ENCODE measurements at regions not wholly inside any gene's neighbourhood (a gene's known extent, or its start where the extent isn't known, plus 50 kb on each side); places are given as distances from the start of the nearest gene placed in this dataset.

DNA sequence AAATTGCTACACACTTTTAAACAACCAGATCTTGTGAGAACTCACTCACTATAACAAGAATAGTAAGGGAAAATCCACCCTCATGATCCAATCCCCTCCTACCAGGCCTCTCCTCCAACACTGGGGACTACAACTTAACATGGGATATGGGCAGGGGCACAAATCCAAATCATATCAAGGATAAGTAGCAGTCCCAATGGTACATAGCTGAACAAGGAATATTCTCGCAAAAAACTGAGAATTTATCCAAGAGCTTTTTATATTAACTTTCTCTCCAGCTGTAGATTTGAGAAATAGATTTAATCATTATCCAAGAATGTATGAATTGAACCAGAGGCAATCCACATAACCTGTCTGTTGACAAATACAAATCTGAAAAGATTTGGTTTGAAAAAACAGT, 185.2 kb downstream of the TMTC3 start:
- no peaks in the 10 kb centered on the region for H3F3A ChIP-seq (ENCODE audit: low read depth)
- no peak overlapping the region for H3K9ac ChIP-seq (ENCODE audit: low read depth, low read length, poor library complexity, severe bottlenecking)
- no peak overlapping the region for H2AFZ ChIP-seq (ENCODE audit: low read length)
- no peak overlapping the region for H3K4me2 ChIP-seq (ENCODE audit: low read depth, low read length, poor library complexity, severe bottlenecking)
- no peaks in the 10 kb centered on the region for H3K27me3 ChIP-seq (ENCODE audit: insufficient read depth, low read length, poor library complexity, severe bottlenecking)
- no peaks in the 10 kb centered on the region for H3K9me2 ChIP-seq (replicated peaks; ENCODE audit: low read depth, low read length)
- H3K4me3 ChIP-seq (ENCODE audit: low read length, poor library complexity, severe bottlenecking): no peak overlapping the region
- no peaks in the 10 kb centered on the region for H3K79me2 ChIP-seq (ENCODE audit: insufficient read depth, low read length)
- no peaks in the 10 kb centered on the region for H3K9me3 ChIP-seq (ENCODE audit: insufficient read depth, low read depth, low read length)
- TF ChIP-seq, protein P1, sequence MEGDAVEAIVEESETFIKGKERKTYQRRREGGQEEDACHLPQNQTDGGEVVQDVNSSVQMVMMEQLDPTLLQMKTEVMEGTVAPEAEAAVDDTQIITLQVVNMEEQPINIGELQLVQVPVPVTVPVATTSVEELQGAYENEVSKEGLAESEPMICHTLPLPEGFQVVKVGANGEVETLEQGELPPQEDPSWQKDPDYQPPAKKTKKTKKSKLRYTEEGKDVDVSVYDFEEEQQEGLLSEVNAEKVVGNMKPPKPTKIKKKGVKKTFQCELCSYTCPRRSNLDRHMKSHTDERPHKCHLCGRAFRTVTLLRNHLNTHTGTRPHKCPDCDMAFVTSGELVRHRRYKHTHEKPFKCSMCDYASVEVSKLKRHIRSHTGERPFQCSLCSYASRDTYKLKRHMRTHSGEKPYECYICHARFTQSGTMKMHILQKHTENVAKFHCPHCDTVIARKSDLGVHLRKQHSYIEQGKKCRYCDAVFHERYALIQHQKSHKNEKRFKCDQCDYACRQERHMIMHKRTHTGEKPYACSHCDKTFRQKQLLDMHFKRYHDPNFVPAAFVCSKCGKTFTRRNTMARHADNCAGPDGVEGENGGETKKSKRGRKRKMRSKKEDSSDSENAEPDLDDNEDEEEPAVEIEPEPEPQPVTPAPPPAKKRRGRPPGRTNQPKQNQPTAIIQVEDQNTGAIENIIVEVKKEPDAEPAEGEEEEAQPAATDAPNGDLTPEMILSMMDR (conservative IDR thresholded peaks at IDR 0.05; ENCODE audit: low read length): no peak
- TF ChIP-seq EZH2phosphoT487 (IDR thresholded peaks at IDR 0.05; ENCODE audit: borderline replicate concordance): no peak
- H3K4me1 ChIP-seq (ENCODE audit: insufficient read depth, low read length, poor library complexity, severe bottlenecking): no peaks in the 10 kb centered on the region
- no peaks in the 10 kb centered on the region for H4K20me1 ChIP-seq (ENCODE audit: insufficient read depth, low read length, poor library complexity, severe bottlenecking)
- H3K36me3 ChIP-seq (ENCODE audit: insufficient read depth, low read length): no peaks in the 10 kb centered on the region

DNA sequence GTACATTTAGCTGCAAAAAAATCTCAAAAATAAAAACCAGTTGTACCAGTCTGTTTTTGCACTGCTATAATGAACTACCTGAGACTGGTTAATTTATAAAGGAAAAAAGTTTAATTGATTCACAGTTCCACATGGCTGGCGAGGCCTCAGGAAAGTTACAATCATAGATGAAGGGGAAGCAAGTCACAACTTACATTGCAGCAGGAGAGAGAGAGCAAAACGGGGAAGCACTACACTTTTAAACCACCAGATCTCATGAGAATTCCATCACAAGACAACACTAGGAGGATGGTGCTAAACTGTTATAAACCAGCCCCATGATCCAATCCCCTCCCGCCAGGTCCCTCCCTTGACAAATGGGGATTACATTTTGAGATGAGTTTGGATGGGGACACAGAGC, 186.0 kb downstream of the TMTC3 start:
- Histone ChIP-seq H3K27me3 (ENCODE audit: insufficient read depth, low read length, poor library complexity, severe bottlenecking) (no peaks in the 10 kb centered on the region), H3K9ac (ENCODE audit: low read depth, low read length, poor library complexity, severe bottlenecking) (no peak overlapping the region), H3K9me2 (replicated peaks; ENCODE audit: low read depth, low read length) (no peaks in the 10 kb centered on the region), H3K4me3 (ENCODE audit: low read length, poor library complexity, severe bottlenecking) (no peak overlapping the region), H2AFZ (ENCODE audit: low read length) (no peak overlapping the region), H3F3A (ENCODE audit: low read depth) (no peaks in the 10 kb centered on the region), H3K36me3 (ENCODE audit: insufficient read depth, low read length) (no peaks in the 10 kb centered on the region), H3K9me3 (ENCODE audit: insufficient read depth, low read depth, low read length) (no peaks in the 10 kb centered on the region), H3K4me2 (ENCODE audit: low read depth, low read length, poor library complexity, severe bottlenecking) (no peak overlapping the region), H3K79me2 (ENCODE audit: insufficient read depth, low read length) (no peaks in the 10 kb centered on the region), H3K4me1 (ENCODE audit: insufficient read depth, low read length, poor library complexity, severe bottlenecking) (no peaks in the 10 kb centered on the region), H4K20me1 (ENCODE audit: insufficient read depth, low read length, poor library complexity, severe bottlenecking) (no peaks in the 10 kb centered on the region)
- TF ChIP-seq, protein P1 (conservative IDR thresholded peaks at IDR 0.05; ENCODE audit: low read length): no peak
- no peak for TF ChIP-seq EZH2phosphoT487 (IDR thresholded peaks at IDR 0.05; ENCODE audit: borderline replicate concordance)

DNA sequence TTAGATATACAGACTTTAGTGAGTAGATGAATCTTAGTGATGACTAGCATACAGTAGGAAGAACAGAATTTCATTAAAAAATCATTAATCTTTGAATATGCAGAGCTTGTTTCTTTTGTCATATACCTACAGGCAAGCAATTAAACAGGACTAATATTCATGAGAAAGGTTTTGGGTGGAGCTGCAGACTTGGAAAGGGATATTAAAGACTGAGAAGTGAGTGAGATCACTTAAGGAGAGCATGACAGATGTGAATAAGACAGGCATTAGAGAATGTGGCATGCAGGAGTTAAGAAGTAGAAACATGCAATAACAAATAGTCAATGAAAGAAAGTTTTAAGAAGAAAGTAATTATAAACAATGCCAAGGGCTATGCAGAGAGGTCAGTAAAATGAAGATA, 187.7 kb downstream of the TMTC3 start:
- Histone ChIP-seq H3K27me3 (ENCODE audit: insufficient read depth, low read length, poor library complexity, severe bottlenecking) (no peaks in the 10 kb centered on the region), H3F3A (ENCODE audit: low read depth) (no peaks in the 10 kb centered on the region), H3K4me3 (ENCODE audit: low read length, poor library complexity, severe bottlenecking) (no peak overlapping the region), H3K79me2 (ENCODE audit: insufficient read depth, low read length) (no peaks in the 10 kb centered on the region), H3K4me1 (ENCODE audit: insufficient read depth, low read length, poor library complexity, severe bottlenecking) (no peaks in the 10 kb centered on the region), H3K9me3 (ENCODE audit: insufficient read depth, low read depth, low read length) (no peaks in the 10 kb centered on the region), H4K20me1 (ENCODE audit: insufficient read depth, low read length, poor library complexity, severe bottlenecking) (no peaks in the 10 kb centered on the region), H3K4me2 (ENCODE audit: low read depth, low read length, poor library complexity, severe bottlenecking) (no peak overlapping the region), H3K9ac (ENCODE audit: low read depth, low read length, poor library complexity, severe bottlenecking) (no peak overlapping the region), H3K36me3 (ENCODE audit: insufficient read depth, low read length) (no peaks in the 10 kb centered on the region), H2AFZ (ENCODE audit: low read length) (no peak overlapping the region), H3K9me2 (replicated peaks; ENCODE audit: low read depth, low read length) (no peaks in the 10 kb centered on the region)
- no peak for TF ChIP-seq EZH2phosphoT487 (IDR thresholded peaks at IDR 0.05; ENCODE audit: borderline replicate concordance)
- TF ChIP-seq, protein P1 (conservative IDR thresholded peaks at IDR 0.05; ENCODE audit: low read length): no peak
